ENCODE measurements at regions not wholly inside any gene's neighbourhood (a gene's known extent, or its start where the extent isn't known, plus 50 kb on each side); places are given as distances from the start of the nearest gene placed in this dataset.

- no peak overlapping the region for H3K4me3 ChIP-seq (ENCODE audit: low read depth, low read length)
- H3K27ac ChIP-seq (ENCODE audit: insufficient read depth, low read length, poor library complexity, severe bottlenecking): no peak overlapping the region
- Mint-ChIP-seq H3K4me1 (no peaks in the 10 kb centered on the region), H3K4me3 (no peak overlapping the region), H3K9me3 (peaks cover 0 to 5% (median 0%) of the 10 kb centered on the region in 7 donors), H3K27ac (no peak overlapping the region), H3K27me3 (no peaks in the 10 kb centered on the region), H3K36me3 (no peaks in the 10 kb centered on the region)
- no peaks in the 10 kb centered on the region for H3K27me3 ChIP-seq (ENCODE audit: control insufficient read depth, insufficient read depth, low read length)
- no peak for ATAC-seq (ENCODE audit: low read depth in 2 of 2)
- no peaks in the 10 kb centered on the region for H3K4me1 ChIP-seq (ENCODE audit: control insufficient read depth, insufficient read depth, low read length, poor library complexity, severe bottlenecking)
- no peaks in the 10 kb centered on the region for H3K36me3 ChIP-seq (ENCODE audit: control insufficient read depth, insufficient read depth, low read length)
- DNase-seq: no peak
- no peaks in the 10 kb centered on the region for H3K9me3 ChIP-seq (ENCODE audit: control insufficient read depth in 2 of 2, low read length in 2 of 2)
Observed at GRCh38 chr14:71220462-71220861, 313.2 kb downstream of the PCNX1 start.

- Histone ChIP-seq H3K9me3 (ENCODE audit: control insufficient read depth in 2 of 2, low read length in 2 of 2) (no peaks in the 10 kb centered on the region), H3K27ac (ENCODE audit: insufficient read depth, low read length, poor library complexity, severe bottlenecking) (no peak overlapping the region), H3K4me3 (ENCODE audit: low read depth, low read length) (no peak overlapping the region), H3K36me3 (ENCODE audit: control insufficient read depth, insufficient read depth, low read length) (no peaks in the 10 kb centered on the region), H3K4me1 (ENCODE audit: control insufficient read depth, insufficient read depth, low read length, poor library complexity, severe bottlenecking) (no peaks in the 10 kb centered on the region), H3K27me3 (ENCODE audit: control insufficient read depth, insufficient read depth, low read length) (no peaks in the 10 kb centered on the region)
- ATAC-seq (ENCODE audit: low read depth in 2 of 2) (no peak), DNase-seq (no peak)
- Mint-ChIP-seq H3K27ac (no peak overlapping the region), H3K4me1 (no peaks in the 10 kb centered on the region), H3K9me3 (peaks cover 0 to 5% (median 0%) of the 10 kb centered on the region in 7 donors), H3K4me3 (no peak overlapping the region), H3K36me3 (no peaks in the 10 kb centered on the region), H3K27me3 (no peaks in the 10 kb centered on the region)
Observed at GRCh38 chr14:71221119-71221518, 313.9 kb downstream of the PCNX1 start.

GRCh38 chr14:71225113-71225512 lies 317.9 kb downstream of the PCNX1 start:
- H3K36me3 ChIP-seq (ENCODE audit: control insufficient read depth, insufficient read depth, low read length): no peaks in the 10 kb centered on the region
- Mint-ChIP-seq H3K9me3 (no peaks in the 10 kb centered on the region), H3K4me3 (no peak overlapping the region), H3K27me3 (no peaks in the 10 kb centered on the region), H3K4me1 (no peaks in the 10 kb centered on the region), H3K36me3 (no peaks in the 10 kb centered on the region), H3K27ac (no peak overlapping the region)
- no peaks in the 10 kb centered on the region for H3K27me3 ChIP-seq (ENCODE audit: control insufficient read depth, insufficient read depth, low read length)
- no peaks in the 10 kb centered on the region for H3K4me1 ChIP-seq (ENCODE audit: control insufficient read depth, insufficient read depth, low read length, poor library complexity, severe bottlenecking)
- DNase-seq (no peak), ATAC-seq (ENCODE audit: low read depth in 2 of 2) (no peak)
- H3K9me3 ChIP-seq (ENCODE audit: control insufficient read depth in 2 of 2, low read length in 2 of 2): no peaks in the 10 kb centered on the region
- H3K4me3 ChIP-seq (ENCODE audit: low read depth, low read length): no peak overlapping the region
- no peak overlapping the region for H3K27ac ChIP-seq (ENCODE audit: insufficient read depth, low read length, poor library complexity, severe bottlenecking)

- H3K36me3 ChIP-seq (ENCODE audit: control insufficient read depth, insufficient read depth, low read length): no peaks in the 10 kb centered on the region
- no peak overlapping the region for H3K27ac Mint-ChIP-seq
Observed at GRCh38 chr14:71228711-71229110, 321.5 kb downstream of the PCNX1 start.

GRCh38 chr14:71229875-71230274 lies 322.6 kb downstream of the PCNX1 start:
- Histone ChIP-seq H3K4me1 (ENCODE audit: control insufficient read depth, insufficient read depth, low read length, poor library complexity, severe bottlenecking) (no peaks in the 10 kb centered on the region), H3K9me3 (ENCODE audit: control insufficient read depth in 2 of 2, low read length in 2 of 2) (no peaks in the 10 kb centered on the region), H3K36me3 (ENCODE audit: control insufficient read depth, insufficient read depth, low read length) (no peaks in the 10 kb centered on the region), H3K4me3 (ENCODE audit: low read depth, low read length) (no peak overlapping the region), H3K27ac (ENCODE audit: insufficient read depth, low read length, poor library complexity, severe bottlenecking) (no peak overlapping the region), H3K27me3 (ENCODE audit: control insufficient read depth, insufficient read depth, low read length) (no peaks in the 10 kb centered on the region)
- H3K27ac Mint-ChIP-seq: no peak overlapping the region
- no peaks in the 10 kb centered on the region for H3K36me3 Mint-ChIP-seq
- H3K27me3 Mint-ChIP-seq: peaks cover 8% of the 10 kb centered on the region
- no peak for DNase-seq
- ATAC-seq (ENCODE audit: low read depth in 2 of 2): no peak
- no peaks in the 10 kb centered on the region for H3K9me3 Mint-ChIP-seq
- no peak overlapping the region for H3K4me3 Mint-ChIP-seq
- no peaks in the 10 kb centered on the region for H3K4me1 Mint-ChIP-seq

More at GRCh38 chr14:71228711-71229110, 321.5 kb downstream of the PCNX1 start:
- ATAC-seq (ENCODE audit: low read depth in 2 of 2): no peak
- no peaks in the 10 kb centered on the region for H3K4me1 ChIP-seq (ENCODE audit: control insufficient read depth, insufficient read depth, low read length, poor library complexity, severe bottlenecking)
- Mint-ChIP-seq H3K9me3 (no peaks in the 10 kb centered on the region), H3K4me1 (no peaks in the 10 kb centered on the region), H3K27me3 (no peaks in the 10 kb centered on the region), H3K4me3 (no peak overlapping the region), H3K36me3 (no peaks in the 10 kb centered on the region)
- no peak overlapping the region for H3K4me3 ChIP-seq (ENCODE audit: low read depth, low read length)
- no peak for DNase-seq
- no peak overlapping the region for H3K27ac ChIP-seq (ENCODE audit: insufficient read depth, low read length, poor library complexity, severe bottlenecking)
- H3K9me3 ChIP-seq (ENCODE audit: control insufficient read depth in 2 of 2, low read length in 2 of 2): no peaks in the 10 kb centered on the region
- no peaks in the 10 kb centered on the region for H3K27me3 ChIP-seq (ENCODE audit: control insufficient read depth, insufficient read depth, low read length)

- no peaks in the 10 kb centered on the region for H3K9me3 ChIP-seq (ENCODE audit: control insufficient read depth in 2 of 2, low read length in 2 of 2)
- no peaks in the 10 kb centered on the region for H3K27me3 ChIP-seq (ENCODE audit: control insufficient read depth, insufficient read depth, low read length)
- no peak for DNase-seq
- no peaks in the 10 kb centered on the region for H3K9me3 Mint-ChIP-seq
- no peaks in the 10 kb centered on the region for H3K36me3 ChIP-seq (ENCODE audit: control insufficient read depth, insufficient read depth, low read length)
- H3K27ac ChIP-seq (ENCODE audit: insufficient read depth, low read length, poor library complexity, severe bottlenecking): no peak overlapping the region
- H3K27me3 Mint-ChIP-seq: peaks cover 10% of the 10 kb centered on the region
- no peaks in the 10 kb centered on the region for H3K36me3 Mint-ChIP-seq
- no peaks in the 10 kb centered on the region for H3K4me1 ChIP-seq (ENCODE audit: control insufficient read depth, insufficient read depth, low read length, poor library complexity, severe bottlenecking)
- no peak for ATAC-seq (ENCODE audit: low read depth in 2 of 2)
- no peak overlapping the region for H3K4me3 Mint-ChIP-seq
- no peak overlapping the region for H3K4me3 ChIP-seq (ENCODE audit: low read depth, low read length)
- no peaks in the 10 kb centered on the region for H3K4me1 Mint-ChIP-seq
- H3K27ac Mint-ChIP-seq: no peak overlapping the region
Observed at GRCh38 chr14:71230897-71231296, 323.6 kb downstream of the PCNX1 start.

GRCh38 chr14:71231521-71232393 lies 324.5 kb downstream of the PCNX1 start:
- ATAC-seq (ENCODE audit: low read depth in 2 of 2): no peak
- Mint-ChIP-seq H3K27me3 (peaks cover 10% of the 10 kb centered on the region), H3K27ac (no peak overlapping the region), H3K36me3 (no peaks in the 10 kb centered on the region), H3K4me3 (no peak overlapping the region), H3K4me1 (no peaks in the 10 kb centered on the region), H3K9me3 (no peaks in the 10 kb centered on the region)
- no peaks in the 10 kb centered on the region for H3K9me3 ChIP-seq (ENCODE audit: control insufficient read depth in 2 of 2, low read length in 2 of 2)
- DNase-seq: peak in 1 of 3 donors; percentile 30
- no peaks in the 10 kb centered on the region for H3K36me3 ChIP-seq (ENCODE audit: control insufficient read depth, insufficient read depth, low read length)
- H3K27me3 ChIP-seq (ENCODE audit: control insufficient read depth, insufficient read depth, low read length): no peaks in the 10 kb centered on the region
- H3K27ac ChIP-seq (ENCODE audit: insufficient read depth, low read length, poor library complexity, severe bottlenecking): no peak overlapping the region
- no peak overlapping the region for H3K4me3 ChIP-seq (ENCODE audit: low read depth, low read length)
- H3K4me1 ChIP-seq (ENCODE audit: control insufficient read depth, insufficient read depth, low read length, poor library complexity, severe bottlenecking): no peaks in the 10 kb centered on the region

- Histone ChIP-seq H3K4me3 (ENCODE audit: low read depth, low read length) (no peak overlapping the region), H3K9me3 (ENCODE audit: control insufficient read depth in 2 of 2, low read length in 2 of 2) (no peaks in the 10 kb centered on the region), H3K36me3 (ENCODE audit: control insufficient read depth, insufficient read depth, low read length) (no peaks in the 10 kb centered on the region), H3K27me3 (ENCODE audit: control insufficient read depth, insufficient read depth, low read length) (no peaks in the 10 kb centered on the region), H3K4me1 (ENCODE audit: control insufficient read depth, insufficient read depth, low read length, poor library complexity, severe bottlenecking) (no peaks in the 10 kb centered on the region), H3K27ac (ENCODE audit: insufficient read depth, low read length, poor library complexity, severe bottlenecking) (no peak overlapping the region)
- no peaks in the 10 kb centered on the region for H3K36me3 Mint-ChIP-seq
- no peak for ATAC-seq (ENCODE audit: low read depth in 2 of 2)
- peaks cover 10% of the 10 kb centered on the region for H3K27me3 Mint-ChIP-seq
- H3K4me3 Mint-ChIP-seq: no peak overlapping the region
- no peaks in the 10 kb centered on the region for H3K4me1 Mint-ChIP-seq
- H3K27ac Mint-ChIP-seq: no peak overlapping the region
- DNase-seq: no peak
- H3K9me3 Mint-ChIP-seq: no peaks in the 10 kb centered on the region
Observed at GRCh38 chr14:71232506-71232905, 325.2 kb downstream of the PCNX1 start.

Measured in CD4-positive, CD25-positive, alpha-beta regulatory T cell (primary cell).